ENCODE measurements at regions not wholly inside any gene's neighbourhood (a gene's known extent, or its start where the extent isn't known, plus 50 kb on each side); places are given as distances from the start of the nearest gene placed in this dataset.

- TF ChIP-seq EZH2 (IDR thresholded peaks at IDR 0.05; ENCODE audit: low read length, unreplicated experiment): no peak
- no peak for TF ChIP-seq EZH2phosphoT487 (IDR thresholded peaks at IDR 0.05; ENCODE audit: borderline replicate concordance, low read length)
These were observed 133.3 kb upstream of the CHL1 start for GRCh38 chr3:63095-63765.
